Glutamatergic neuron (in vitro differentiated cells): ENCODE measurements at regions not wholly inside any gene's neighbourhood (a gene's known extent, or its start where the extent isn't known, plus 50 kb on each side); places are given as distances from the start of the nearest gene placed in this dataset.

ENCODE experiments used
- DNase-seq: peaks from one replicate; pipeline ENCODE4 v3.0.0; 2022
- H3K27ac Mint-ChIP-seq: one replicate; pipeline ENCODE4 v1.8.0; 2020; ENCODE audit warnings: mild to moderate bottlenecking, mixed read lengths, inconsistent platforms; ENCODE audit not compliant: unreplicated experiment
- H3K27me3 Mint-ChIP-seq: one replicate; pipeline ENCODE4 v1.8.0; 2020; ENCODE audit warnings: mild to moderate bottlenecking, moderate library complexity, mixed read lengths, inconsistent platforms; ENCODE audit not compliant: unreplicated experiment
- H3K36me3 Mint-ChIP-seq: one replicate; pipeline ENCODE4 v1.8.0; 2020; ENCODE audit warnings: mild to moderate bottlenecking, mixed read lengths, inconsistent platforms; ENCODE audit not compliant: unreplicated experiment
- H3K4me1 Mint-ChIP-seq: one replicate; pipeline ENCODE4 v1.8.0; 2020; ENCODE audit warnings: mild to moderate bottlenecking, low read depth, mixed read lengths, inconsistent platforms; ENCODE audit not compliant: unreplicated experiment
- H3K4me3 Mint-ChIP-seq: one replicate; pipeline ENCODE4 v1.8.0; 2020; ENCODE audit warnings: mild to moderate bottlenecking, mixed read lengths, inconsistent platforms; ENCODE audit not compliant: unreplicated experiment
- H3K9me3 Mint-ChIP-seq: one replicate; pipeline ENCODE4 v1.8.0; 2020; ENCODE audit warnings: mild to moderate bottlenecking, moderate library complexity, mixed read lengths, inconsistent platforms; ENCODE audit not compliant: unreplicated experiment
- TF ChIP-seq, protein P1 (sequence below): fragments of 200-600 bp; sonication (generic); IDR thresholded peaks from one replicate; pipeline ENCODE4 v1.5.0; 2021; ENCODE audit not compliant: partially characterized antibody, unreplicated experiment

DNA sequence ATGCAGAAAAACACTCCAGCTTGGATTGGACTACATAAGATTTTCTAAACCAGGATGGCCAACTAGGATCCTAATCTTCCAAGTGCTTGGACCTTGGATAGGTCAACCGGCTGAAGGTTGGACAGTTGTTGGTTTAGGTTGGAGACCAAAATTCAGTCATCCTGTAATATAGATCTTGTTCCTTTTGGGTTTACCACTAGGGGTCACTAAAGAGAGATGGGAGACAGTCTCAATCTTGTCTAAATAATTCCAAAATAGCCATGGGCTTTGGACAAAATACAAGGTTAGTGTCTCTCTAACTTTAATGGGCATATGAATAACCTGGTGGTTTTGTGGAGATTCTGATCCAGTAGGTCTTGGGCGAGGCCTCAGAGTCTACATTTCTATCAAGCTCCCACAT lies 148.7 kb upstream of the ERCC6L2 start:
- Mint-ChIP-seq H3K4me3 (no peak overlapping the region), H3K4me1 (no peaks in the 10 kb centered on the region), H3K27ac (no peak overlapping the region), H3K9me3 (peaks cover 2% of the 10 kb centered on the region), H3K36me3 (peaks cover 4% of the 10 kb centered on the region), H3K27me3 (no peaks in the 10 kb centered on the region)
- no peak for DNase-seq
- TF ChIP-seq, protein P1, sequence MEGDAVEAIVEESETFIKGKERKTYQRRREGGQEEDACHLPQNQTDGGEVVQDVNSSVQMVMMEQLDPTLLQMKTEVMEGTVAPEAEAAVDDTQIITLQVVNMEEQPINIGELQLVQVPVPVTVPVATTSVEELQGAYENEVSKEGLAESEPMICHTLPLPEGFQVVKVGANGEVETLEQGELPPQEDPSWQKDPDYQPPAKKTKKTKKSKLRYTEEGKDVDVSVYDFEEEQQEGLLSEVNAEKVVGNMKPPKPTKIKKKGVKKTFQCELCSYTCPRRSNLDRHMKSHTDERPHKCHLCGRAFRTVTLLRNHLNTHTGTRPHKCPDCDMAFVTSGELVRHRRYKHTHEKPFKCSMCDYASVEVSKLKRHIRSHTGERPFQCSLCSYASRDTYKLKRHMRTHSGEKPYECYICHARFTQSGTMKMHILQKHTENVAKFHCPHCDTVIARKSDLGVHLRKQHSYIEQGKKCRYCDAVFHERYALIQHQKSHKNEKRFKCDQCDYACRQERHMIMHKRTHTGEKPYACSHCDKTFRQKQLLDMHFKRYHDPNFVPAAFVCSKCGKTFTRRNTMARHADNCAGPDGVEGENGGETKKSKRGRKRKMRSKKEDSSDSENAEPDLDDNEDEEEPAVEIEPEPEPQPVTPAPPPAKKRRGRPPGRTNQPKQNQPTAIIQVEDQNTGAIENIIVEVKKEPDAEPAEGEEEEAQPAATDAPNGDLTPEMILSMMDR, result peak; percentile 80

DNA sequence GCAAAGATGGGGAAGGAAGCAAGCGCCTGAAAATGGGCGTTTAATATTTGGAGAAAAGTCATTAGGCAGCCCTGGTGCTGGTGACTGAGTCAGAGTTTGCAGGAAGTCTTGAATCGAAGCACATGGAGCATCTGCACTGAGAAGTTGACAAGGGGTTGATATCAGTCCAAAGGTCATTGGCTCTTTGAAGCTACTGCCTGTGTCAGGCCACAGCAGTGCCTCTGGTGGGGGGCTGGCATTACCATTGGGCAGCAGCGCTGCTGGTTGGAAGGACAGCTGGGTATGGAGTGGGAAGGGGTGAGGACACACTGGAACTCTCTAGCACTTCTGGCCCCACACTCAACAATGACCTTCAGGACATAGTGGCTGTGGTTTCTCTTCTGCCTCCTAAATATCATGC lies 150.4 kb upstream of the ERCC6L2 start:
- Mint-ChIP-seq H3K27me3 (no peaks in the 10 kb centered on the region), H3K36me3 (peaks cover 4% of the 10 kb centered on the region), H3K4me1 (no peaks in the 10 kb centered on the region), H3K4me3 (no peak overlapping the region), H3K9me3 (peaks cover 2% of the 10 kb centered on the region), H3K27ac (no peak overlapping the region)
- no peak for DNase-seq
- TF ChIP-seq, protein P1, result no peak

DNA sequence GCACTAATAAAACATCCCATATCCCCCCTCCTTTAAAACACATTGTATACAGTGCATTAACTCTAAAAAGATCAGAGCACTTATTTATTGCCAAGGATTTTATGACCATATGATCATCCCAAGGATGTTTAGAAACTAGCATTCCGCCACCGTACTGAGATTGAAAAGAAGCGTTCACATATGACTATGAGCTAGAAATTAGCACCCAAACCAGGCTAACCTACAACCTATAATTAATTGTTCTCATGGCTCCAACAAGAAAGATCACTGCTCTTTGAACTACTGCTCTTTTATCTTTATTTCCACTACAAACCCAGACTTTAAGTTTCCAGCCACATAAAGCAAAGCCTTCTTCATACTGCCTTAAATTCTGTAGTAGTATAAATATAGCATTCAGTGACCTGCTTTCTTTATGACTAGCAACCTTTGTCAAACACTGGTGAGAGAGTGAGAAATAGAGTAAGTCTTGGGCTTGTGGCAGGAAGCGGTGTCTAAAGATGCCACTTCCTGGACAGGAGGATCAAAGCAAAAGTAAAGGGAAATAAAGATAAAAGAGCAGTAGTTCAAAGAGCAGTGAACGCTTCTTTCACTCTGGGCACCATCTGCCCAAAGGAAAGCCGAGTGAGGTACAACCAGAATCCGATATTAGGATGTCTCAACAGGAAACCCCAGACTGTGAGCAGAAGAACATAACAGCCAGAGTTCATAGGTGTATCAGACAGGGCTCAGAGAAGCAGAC lies 151.1 kb upstream of the ERCC6L2 start:
- TF ChIP-seq, protein P1, result no peak
- Mint-ChIP-seq H3K27me3 (no peaks in the 10 kb centered on the region), H3K4me3 (no peak overlapping the region)

DNA sequence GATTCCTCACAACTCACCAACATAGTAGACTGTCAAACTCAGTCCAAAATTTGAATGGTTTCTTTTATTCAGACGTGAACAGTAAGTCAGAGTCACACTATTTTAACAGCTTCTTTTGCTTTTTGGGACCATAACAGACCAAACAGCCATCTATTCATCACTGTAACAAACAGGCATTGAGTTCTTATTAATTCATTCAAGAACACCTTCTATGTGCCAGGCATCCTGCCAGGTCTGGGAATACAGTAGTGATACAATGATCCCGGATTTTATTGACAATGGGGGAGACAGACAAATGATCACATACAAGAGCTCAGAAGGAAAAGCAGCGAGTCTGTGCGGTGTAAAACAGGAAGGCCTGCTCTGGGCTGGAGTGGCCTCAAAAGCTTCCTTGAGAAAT lies 153.3 kb upstream of the ERCC6L2 start:
- no peak for DNase-seq
- no peak overlapping the region for H3K27ac Mint-ChIP-seq

More for the DNA sequence above, 151.1 kb upstream of the ERCC6L2 start:
- H3K27ac Mint-ChIP-seq, result no peak overlapping the region
- H3K9me3 Mint-ChIP-seq, result peaks cover 2% of the 10 kb centered on the region
- H3K4me1 Mint-ChIP-seq, result no peaks in the 10 kb centered on the region
- no peak for DNase-seq
- H3K36me3 Mint-ChIP-seq, result peaks cover 4% of the 10 kb centered on the region

DNA sequence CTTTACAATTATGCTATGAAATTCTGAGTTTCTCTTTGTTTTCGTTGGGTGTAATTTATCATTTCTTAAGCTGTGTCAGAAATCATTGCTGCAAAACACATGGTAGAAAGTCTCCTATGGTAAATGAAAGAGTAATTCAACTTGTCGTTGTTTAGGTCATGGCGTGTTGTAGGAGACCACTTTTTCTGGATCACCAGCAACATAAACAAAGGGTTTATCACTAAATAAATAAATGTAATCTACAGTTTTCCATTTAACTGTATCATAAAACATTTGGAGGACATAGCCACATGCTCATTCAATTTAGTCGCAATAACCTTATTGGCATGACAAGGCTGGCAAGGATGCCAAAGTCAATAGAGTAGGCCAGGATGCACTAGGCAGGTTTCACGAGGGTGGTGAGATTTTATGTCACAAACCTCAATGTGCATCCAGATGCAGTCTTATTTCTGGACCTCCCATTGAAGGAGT lies 154.4 kb upstream of the ERCC6L2 start:
- H3K27ac Mint-ChIP-seq, result no peak overlapping the region
- no peaks in the 10 kb centered on the region for H3K9me3 Mint-ChIP-seq
- H3K36me3 Mint-ChIP-seq, result peaks cover 4% of the 10 kb centered on the region
- no peaks in the 10 kb centered on the region for H3K27me3 Mint-ChIP-seq
- DNase-seq, result no peak
- TF ChIP-seq, protein P1, result no peak
- H3K4me3 Mint-ChIP-seq, result no peak overlapping the region
- no peaks in the 10 kb centered on the region for H3K4me1 Mint-ChIP-seq

More for the DNA sequence above, 153.3 kb upstream of the ERCC6L2 start:
- Mint-ChIP-seq H3K36me3 (peaks cover 4% of the 10 kb centered on the region), H3K4me3 (no peak overlapping the region), H3K27me3 (no peaks in the 10 kb centered on the region), H3K9me3 (no peaks in the 10 kb centered on the region), H3K4me1 (no peaks in the 10 kb centered on the region)
- TF ChIP-seq, protein P1, result no peak
